Testis (tissue), 2 donors: ENCODE measurements at regions not wholly inside any gene's neighbourhood (a gene's known extent, or its start where the extent isn't known, plus 50 kb on each side); places are given as distances from the start of the nearest gene placed in this dataset.

Experiments
- POLR2A ChIP-seq: fragments of 450-650 bp; IDR thresholded peaks from one replicate; pipeline ENCODE4 v1.6.1; 2017; ENCODE audit warnings: antibody characterized with exemption, mild to moderate bottlenecking, moderate library complexity
- TF ChIP-seq, protein P1 (sequence below), 3 experiments: fragments of 450-650 bp in 2 of 3; fragments of 200-600 bp in 1 of 3; sonication (generic) in 1 of 3; IDR thresholded peaks; one replicate each; pipeline ENCODE4 v1.5.1; 2016 to 2019; ENCODE audit warnings: antibody characterized with exemption in 3 of 3, mild to moderate bottlenecking in 2 of 3, moderate library complexity in 1 of 3

DNA sequence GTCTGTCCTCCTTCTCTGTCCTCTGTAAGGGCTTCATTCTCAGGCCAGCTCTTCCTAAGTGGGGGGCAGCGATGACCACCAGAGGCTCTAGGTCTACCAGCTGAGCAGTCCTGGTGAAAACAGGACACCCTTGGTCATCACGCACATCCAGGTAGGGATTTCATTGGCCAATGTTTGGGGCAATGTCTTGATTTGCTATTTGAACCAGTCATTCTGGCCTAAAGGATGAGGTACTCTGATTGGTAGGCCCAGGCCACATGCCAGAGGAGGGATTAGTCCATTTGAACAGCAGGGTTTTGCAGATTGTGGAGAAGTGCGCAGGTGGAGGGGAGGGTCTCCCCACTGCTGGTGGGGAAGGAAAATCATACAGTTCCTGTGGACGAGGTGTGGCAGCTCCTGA is 57.3 kb downstream of the PLXNA1 start:
- TF ChIP-seq, protein P1, sequence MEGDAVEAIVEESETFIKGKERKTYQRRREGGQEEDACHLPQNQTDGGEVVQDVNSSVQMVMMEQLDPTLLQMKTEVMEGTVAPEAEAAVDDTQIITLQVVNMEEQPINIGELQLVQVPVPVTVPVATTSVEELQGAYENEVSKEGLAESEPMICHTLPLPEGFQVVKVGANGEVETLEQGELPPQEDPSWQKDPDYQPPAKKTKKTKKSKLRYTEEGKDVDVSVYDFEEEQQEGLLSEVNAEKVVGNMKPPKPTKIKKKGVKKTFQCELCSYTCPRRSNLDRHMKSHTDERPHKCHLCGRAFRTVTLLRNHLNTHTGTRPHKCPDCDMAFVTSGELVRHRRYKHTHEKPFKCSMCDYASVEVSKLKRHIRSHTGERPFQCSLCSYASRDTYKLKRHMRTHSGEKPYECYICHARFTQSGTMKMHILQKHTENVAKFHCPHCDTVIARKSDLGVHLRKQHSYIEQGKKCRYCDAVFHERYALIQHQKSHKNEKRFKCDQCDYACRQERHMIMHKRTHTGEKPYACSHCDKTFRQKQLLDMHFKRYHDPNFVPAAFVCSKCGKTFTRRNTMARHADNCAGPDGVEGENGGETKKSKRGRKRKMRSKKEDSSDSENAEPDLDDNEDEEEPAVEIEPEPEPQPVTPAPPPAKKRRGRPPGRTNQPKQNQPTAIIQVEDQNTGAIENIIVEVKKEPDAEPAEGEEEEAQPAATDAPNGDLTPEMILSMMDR (IDR thresholded peaks at IDR 0.05) = no peak
- no peak for TF ChIP-seq POLR2A
